GM12878 (cell line): ENCODE measurements at regions not wholly inside any gene's neighbourhood (a gene's known extent, or its start where the extent isn't known, plus 50 kb on each side); places are given as distances from the start of the nearest gene placed in this dataset.

Source experiments
- ATAC-seq: fragments of 200-7000 bp; cut with Tn5 transposase; 3 replicates; pipeline ENCODE4 v1.9.1; 2020; ENCODE audit warnings: mild to moderate bottlenecking, moderate library complexity
- BruUV-seq: library from RNA; stranded (reverse); fragments of 400-500 nt; replicated peaks from 2 replicates; lab custom pipeline; 2021; lab: Mats Ljungman, UMichigan
- CTCF ChIA-PET: fragments of 300-600 bp; sonication (Branson Sonifier 250); formaldehyde crosslinking; extraction: SDS; loops from one replicate; lab custom pipeline; 2021; ENCODE audit warnings: inconsistent platforms; lab: Yijun Ruan, JAX
- POLR2A ChIA-PET: fragments of 350-600 bp; formaldehyde crosslinking; extraction: SDS; loops from one replicate; lab custom pipeline; 2021; ENCODE audit warnings: inconsistent platforms; lab: Charles Lee
- RAD21 ChIA-PET: fragments of 300-600 bp; sonication (Branson Sonifier 250); formaldehyde crosslinking; loops from one replicate; lab custom pipeline; 2023; ENCODE audit warnings: antibody characterized with exemption; ENCODE audit not compliant: unreplicated experiment; lab: Charles Lee
- SMC1A ChIA-PET: fragments of 300-600 bp; sonication (Branson Sonifier 250); formaldehyde crosslinking; loops from one replicate; lab custom pipeline; 2023; ENCODE audit not compliant: unreplicated experiment, uncharacterized antibody; lab: Charles Lee
- DNase-seq: peaks from one replicate; pipeline ENCODE4 v3.0.0-alpha.2; 2011; ENCODE audit warnings: low read depth, low spot score
- FAIRE-seq: peaks from 3 replicates; lab custom pipeline; 2011; peaks lifted over from hg19 to GRCh38; lab: Jason Lieb, UNC
- H2AFZ ChIP-seq: 2 replicates; pipeline ENCODE4 v1.6.0; 2011; ENCODE audit warnings: low read depth, low read length, control low read depth; ENCODE audit not compliant: control insufficient read depth
- H3K27ac ChIP-seq: 2 replicates; pipeline ENCODE4 v1.5.1; 2011; ENCODE audit warnings: control low read depth; ENCODE audit not compliant: control insufficient read depth, insufficient read depth
- H3K27me3 ChIP-seq, 2 experiments: replicated peaks in 1 of 2; 2 replicates each; pipeline versions ENCODE4 v1.6.0 to v1.6.1; 2011; ENCODE audit warnings: low read length in 1 of 2; ENCODE audit not compliant: control insufficient read depth in 2 of 2, insufficient read depth in 2 of 2
- H3K36me3 ChIP-seq, 2 experiments: 2 replicates each; pipeline ENCODE4 v1.5.1; 2011; ENCODE audit warnings: low read length in 1 of 2; ENCODE audit not compliant: control insufficient read depth in 2 of 2, insufficient read depth in 2 of 2
- H3K4me1 ChIP-seq: 2 replicates; pipeline ENCODE4 v1.6.1; 2011; ENCODE audit warnings: mild to moderate bottlenecking, low read length, moderate library complexity, mixed read lengths; ENCODE audit not compliant: control insufficient read depth, insufficient read depth
- H3K4me2 ChIP-seq: 2 replicates; pipeline ENCODE4 v1.6.0; 2011; ENCODE audit warnings: control low read depth; ENCODE audit not compliant: control insufficient read depth, insufficient read depth
- H3K4me3 ChIP-seq: fragments of 200-600 bp; sonication (generic); 2 replicates; pipeline ENCODE4 v1.5.1; 2016
- H3K79me2 ChIP-seq: 2 replicates; pipeline ENCODE4 v1.6.0; 2011; ENCODE audit warnings: low read length; ENCODE audit not compliant: control insufficient read depth, insufficient read depth
- H3K9ac ChIP-seq: 2 replicates; pipeline ENCODE4 v1.8.0; 2011; ENCODE audit warnings: low read length, control low read depth, mixed read lengths; ENCODE audit not compliant: control insufficient read depth, insufficient read depth
- H3K9me3 ChIP-seq: replicated peaks from 3 replicates; pipeline ENCODE4 v1.5.1; 2011; ENCODE audit warnings: mild to moderate bottlenecking, low read length; ENCODE audit not compliant: control insufficient read depth, insufficient read depth
- H4K20me1 ChIP-seq: 2 replicates; pipeline ENCODE4 v1.6.0; 2011; ENCODE audit not compliant: control insufficient read depth, insufficient read depth
- CHD2 ChIP-seq: IDR thresholded peaks from 2 replicates; pipeline ENCODE4 v1.6.1; 2011; ENCODE audit warnings: low read depth, low read length, improper control_type of control experiment, borderline replicate concordance
- E2F8 ChIP-seq: fragments of 450-650 bp; IDR thresholded peaks from 2 replicates; pipeline ENCODE4 v1.6.1; 2018; ENCODE audit warnings: mild to moderate bottlenecking, low read depth, moderate library complexity; ENCODE audit not compliant: partially characterized antibody
- HDAC6 ChIP-seq: fragments of 200-600 bp; sonication (generic); IDR thresholded peaks from one replicate; pipeline ENCODE4 v1.8.0; 2017; ENCODE audit warnings: antibody characterized with exemption; ENCODE audit not compliant: unreplicated experiment
- PBX3 ChIP-seq: IDR thresholded peaks from 2 replicates; pipeline ENCODE4 v1.6.1; 2011; ENCODE audit warnings: mild to moderate bottlenecking, low read depth, low read length, moderate library complexity; ENCODE audit not compliant: insufficient replicate concordance
- SMAD5 ChIP-seq: IDR thresholded peaks from 2 replicates; pipeline ENCODE4 v1.6.1; 2016; ENCODE audit warnings: antibody characterized with exemption, low read depth
- SRF ChIP-seq, 2 experiments: IDR thresholded peaks; 2 replicates each; pipeline ENCODE4 v1.6.1; 2011; ENCODE audit warnings: low read depth in 2 of 2, low read length in 2 of 2, mild to moderate bottlenecking in 1 of 2, moderate library complexity in 1 of 2
- STAT3 ChIP-seq: IDR thresholded peaks from 2 replicates; pipeline ENCODE4 v1.6.1; 2011; ENCODE audit warnings: low read depth, low read length, improper control_type of control experiment
- ZBTB33 ChIP-seq: fragments of 450-650 bp; IDR thresholded peaks from 2 replicates; pipeline ENCODE4 v1.6.1; 2017; ENCODE audit warnings: mild to moderate bottlenecking
- ZNF207 ChIP-seq: fragments of 450-650 bp; IDR thresholded peaks from 2 replicates; pipeline ENCODE4 v1.6.1; 2014; ENCODE audit warnings: antibody characterized with exemption, mild to moderate bottlenecking, borderline replicate concordance
- WGBS: methylation state at CpG from one replicate; pipeline ENCODE4 v1.1.6; 2016; ENCODE audit warnings: low lambda C conversion rate; ENCODE audit not compliant: insufficient replicate concordance, insufficient coverage; ENCODE audit errors: missing lambda C conversion rate; 5-methylcytosine and 5-hydroxymethylcytosine counted together
- in situ Hi-C: fragments of 300-500 bp; cut with MboI; formaldehyde crosslinking; loops from 9 replicates; pipeline ENCODE4 v1.14.3; 2018; ENCODE audit warnings: mixed read lengths
- intact Hi-C: fragments of 100-400 bp; cut with micrococcal nuclease; formaldehyde crosslinking; loops from one replicate; pipeline ENCODE4 v1.14.2; 2022; ENCODE audit not compliant: unreplicated experiment

- TF ChIP-seq STAT3, result no peak
Observed at GRCh38 chr4:100261346-100261745, 71.1 kb upstream of the DDIT4L start (continued).

- H4K20me1 ChIP-seq, result no peaks in the 10 kb centered on the region
- DNase-seq, result no peak
- in situ Hi-C loops (no loop called here), intact Hi-C loops (no loop called here)
- no peaks in the 10 kb centered on the region for H3K27me3 ChIP-seq
- 62% methylated on average over 2 of the region's 2 CpGs for WGBS
- FAIRE-seq, result no peak
- BruUV-seq, result no TSS peak
- no peaks in the 10 kb centered on the region for H3K79me2 ChIP-seq
- no peak overlapping the region for H2AFZ ChIP-seq
- H3K4me1 ChIP-seq, result no peaks in the 10 kb centered on the region
- TF ChIP-seq ZBTB33, result no peak
- no peak for TF ChIP-seq E2F8
- no peak for TF ChIP-seq CHD2
- no peak for TF ChIP-seq PBX3
- no peak for TF ChIP-seq HDAC6
- no peak for TF ChIP-seq SRF (IDR thresholded peaks at IDR 0.05; ENCODE audit: low read depth in 2 of 2, low read length in 2 of 2)
- TF ChIP-seq SMAD5, result no peak
- no peak for TF ChIP-seq ZNF207
- no peak overlapping the region for H3K27ac ChIP-seq
- ATAC-seq, result no peak
- H3K36me3 ChIP-seq, result no peaks in the 10 kb centered on the region
- no peak overlapping the region for H3K4me2 ChIP-seq
- H3K4me3 ChIP-seq, result no peak overlapping the region
- SMC1A ChIA-PET, result no interaction called here
- no peaks in the 10 kb centered on the region for H3K9me3 ChIP-seq
- POLR2A ChIA-PET, result no interaction called here
- no peak overlapping the region for H3K9ac ChIP-seq
- RAD21 ChIA-PET, result no interaction called here
- CTCF ChIA-PET, result no interaction called here
Observed at GRCh38 chr4:100258675-100259074, 68.4 kb upstream of the DDIT4L start.
